ENCODE measurements at regions not wholly inside any gene's neighbourhood (a gene's known extent, or its start where the extent isn't known, plus 50 kb on each side); places are given as distances from the start of the nearest gene placed in this dataset.
A peak's percentile ranks its signal among the peaks of the same experiment; 100 is the strongest.
"Not testable (repeated sequence)": the region's sequence is repeated elsewhere in the genome, so short reads cannot be mapped to it uniquely, and the experiment has no call there.

GRCh38 chr12:47348206-47348605 lies 268.4 kb upstream of the AMIGO2 start:
- DNase-seq (ENCODE audit: low spot score): no peak

DNA sequence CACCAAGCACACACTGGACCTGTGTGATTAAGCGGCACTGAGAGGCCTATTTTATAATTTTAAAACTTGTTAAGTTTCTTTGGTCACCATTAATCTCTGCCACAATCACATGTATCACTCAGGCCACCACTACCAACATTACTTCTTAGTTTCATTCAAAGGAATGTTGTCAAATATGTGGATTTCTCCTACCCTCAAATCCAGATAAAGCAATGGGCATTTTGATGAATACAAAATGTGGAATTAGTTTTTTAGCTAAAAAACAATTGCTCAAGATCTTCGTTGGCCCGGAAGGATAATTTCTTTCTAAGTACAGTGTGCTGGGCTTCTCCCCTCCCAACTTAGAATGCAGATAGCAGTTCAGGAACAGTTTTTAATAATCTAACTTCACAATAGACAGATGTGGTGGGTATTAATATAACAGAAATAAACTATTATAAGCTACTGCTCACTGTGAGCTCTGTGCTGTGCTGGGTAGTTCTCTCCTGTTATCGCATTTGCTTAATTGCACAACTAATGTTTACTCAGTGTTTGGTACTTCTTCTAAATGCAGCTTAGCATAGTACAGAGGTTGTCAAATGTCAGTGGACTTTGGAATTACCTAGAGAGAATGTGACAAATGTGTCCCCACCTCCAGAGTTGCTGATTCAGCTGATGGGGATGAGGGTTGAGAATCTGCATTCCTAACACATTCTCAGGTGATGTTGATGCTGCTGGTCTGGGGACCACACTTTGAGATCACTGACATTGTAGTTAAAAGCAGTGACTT lies 266.7 kb upstream of the AMIGO2 start:
- DNase-seq (ENCODE audit: low spot score): no peak

- DNase-seq (ENCODE audit: low spot score): no peak
Observed at GRCh38 chr12:47343684-47344567, 264.2 kb upstream of the AMIGO2 start.

DNA sequence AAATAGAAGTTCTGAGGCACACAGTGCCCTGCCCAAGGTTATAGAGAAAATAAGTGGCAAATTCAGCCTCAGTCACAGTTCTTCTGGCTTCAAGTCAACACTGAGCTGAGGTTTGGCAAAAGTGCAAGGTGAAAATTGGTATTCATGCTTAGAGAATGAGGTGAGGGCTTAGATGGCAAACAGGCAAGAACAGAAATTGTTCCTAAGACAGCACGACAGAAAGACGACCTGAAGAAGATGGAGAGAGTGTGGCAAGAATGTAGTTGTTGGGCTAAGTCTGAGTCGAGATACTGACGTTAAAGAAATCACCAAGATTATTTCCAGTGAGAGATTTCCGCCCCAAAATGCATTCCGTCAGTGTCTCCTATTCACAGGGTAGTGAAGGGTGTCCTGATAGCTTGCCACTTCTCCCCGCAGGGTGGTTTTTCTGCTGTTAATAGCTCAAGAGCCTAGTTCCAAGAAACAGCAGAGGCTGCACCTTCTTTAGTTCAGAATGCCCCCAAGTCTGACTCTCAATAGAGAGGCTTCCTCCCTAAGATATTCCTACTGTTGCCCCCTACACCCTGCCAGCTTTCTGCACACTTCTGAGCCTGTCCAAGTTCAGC lies 260.8 kb upstream of the AMIGO2 start:
- no peak for DNase-seq (ENCODE audit: low spot score)

DNA sequence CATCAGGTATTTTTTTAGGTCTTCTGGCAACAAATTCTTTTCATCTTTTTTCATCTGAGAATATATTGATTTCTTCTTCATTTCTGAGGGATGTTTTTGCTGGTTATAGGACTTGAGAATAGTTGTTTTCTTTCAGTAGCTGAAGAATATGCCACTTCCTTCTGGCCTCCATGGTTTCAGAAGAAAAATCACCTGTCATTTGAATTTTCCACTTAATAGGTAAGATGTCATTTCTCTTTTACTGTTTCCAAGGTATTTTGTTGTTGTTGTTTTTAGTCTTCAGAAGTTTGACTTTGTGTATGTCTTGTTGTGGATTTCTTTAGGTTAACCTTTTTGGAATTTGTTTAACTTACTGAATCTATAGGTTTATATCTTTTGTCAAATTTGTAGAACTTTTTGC lies 257.8 kb upstream of the AMIGO2 start:
- DNase-seq (ENCODE audit: low spot score): no peak

- DNase-seq (ENCODE audit: low spot score): not testable (repeated sequence)
Observed at GRCh38 chr12:47333271-47333858, 253.6 kb upstream of the AMIGO2 start.

DNA sequence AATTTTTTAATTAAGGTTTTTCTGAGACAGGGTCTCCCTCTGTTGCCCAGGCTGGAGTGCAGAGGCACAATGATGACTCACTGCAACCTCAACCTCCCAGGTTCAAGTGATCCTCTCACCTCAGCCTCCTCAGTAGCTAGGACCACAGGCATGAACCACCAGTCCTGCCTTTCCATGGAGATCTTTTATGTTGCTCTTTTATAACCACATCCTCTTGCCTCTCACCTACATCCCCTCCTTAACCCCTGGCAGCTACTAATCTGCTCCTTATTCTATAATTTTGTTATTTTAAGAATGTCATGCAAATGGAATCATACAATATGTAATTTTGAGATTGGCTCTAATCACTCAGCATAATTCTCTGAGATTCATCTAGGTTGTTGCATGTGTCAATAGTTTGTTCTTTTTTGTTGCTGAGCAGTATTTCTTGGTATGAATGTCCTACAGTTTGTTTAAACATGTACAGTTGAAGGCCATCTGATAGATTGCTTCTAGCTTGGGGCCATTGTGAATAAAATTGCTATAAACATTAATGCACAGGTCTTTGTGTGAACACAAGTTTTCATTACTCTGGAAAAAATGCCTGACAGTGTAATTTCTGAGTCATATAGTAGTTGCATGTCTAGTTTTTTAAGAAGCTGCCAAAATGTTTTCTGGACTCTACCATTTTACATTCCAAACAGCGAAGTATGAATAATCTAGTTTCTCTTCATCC lies 249.2 kb upstream of the AMIGO2 start:
- no peak for DNase-seq (ENCODE audit: low spot score)

GRCh38 chr12:47326190-47326589 lies 246.4 kb upstream of the AMIGO2 start:
- no peak for DNase-seq (ENCODE audit: low spot score)

DNA sequence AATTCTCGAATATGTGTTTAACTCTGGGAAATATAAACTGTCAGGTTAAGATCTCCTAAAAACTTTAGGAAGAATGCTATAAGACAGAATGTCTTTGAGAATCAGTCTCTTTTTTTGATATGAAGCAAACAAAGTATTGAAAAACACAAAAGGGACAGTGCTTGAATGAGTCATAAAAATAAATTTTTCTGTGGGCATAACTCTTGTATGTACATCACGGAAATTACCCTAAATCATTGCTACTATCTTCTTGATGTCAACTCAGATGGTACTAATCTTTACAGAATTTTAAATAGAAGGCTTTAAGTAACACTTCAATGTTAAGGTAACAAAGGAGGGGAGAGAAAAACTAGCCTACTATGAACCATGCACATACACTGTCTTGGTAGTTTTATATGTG lies 244.0 kb upstream of the AMIGO2 start:
- no peak for DNase-seq (ENCODE audit: low spot score)

- DNase-seq (ENCODE audit: low spot score): no peak
Observed at GRCh38 chr12:47321436-47321835, 241.7 kb upstream of the AMIGO2 start.

- no peak for DNase-seq (ENCODE audit: low spot score)
Observed at GRCh38 chr12:47319746-47320145, 240.0 kb upstream of the AMIGO2 start.

DNA sequence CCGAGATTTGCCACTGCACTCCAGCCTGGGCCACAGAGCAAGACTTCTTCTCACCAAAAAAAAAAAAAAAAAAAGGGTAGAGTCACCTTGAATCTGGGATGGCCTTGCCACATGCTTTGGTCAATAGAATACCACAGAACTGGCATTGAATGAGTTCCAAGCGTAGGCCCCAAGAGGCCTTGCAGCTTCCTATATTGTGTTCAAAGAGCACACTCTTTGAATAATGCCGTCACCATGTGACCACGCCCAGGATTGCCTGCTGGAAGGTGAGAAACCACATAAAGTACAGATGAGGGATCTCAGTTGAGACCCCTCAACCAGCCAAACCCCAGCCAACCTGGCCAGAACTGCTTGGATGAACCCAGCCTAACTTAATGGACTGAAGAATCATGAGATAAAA lies 239.2 kb upstream of the AMIGO2 start:
- no peak for DNase-seq (ENCODE audit: low spot score)

- DNase-seq (ENCODE audit: low spot score): peak; percentile 68
Observed at GRCh38 chr12:47317175-47317915, 237.6 kb upstream of the AMIGO2 start.

DNA sequence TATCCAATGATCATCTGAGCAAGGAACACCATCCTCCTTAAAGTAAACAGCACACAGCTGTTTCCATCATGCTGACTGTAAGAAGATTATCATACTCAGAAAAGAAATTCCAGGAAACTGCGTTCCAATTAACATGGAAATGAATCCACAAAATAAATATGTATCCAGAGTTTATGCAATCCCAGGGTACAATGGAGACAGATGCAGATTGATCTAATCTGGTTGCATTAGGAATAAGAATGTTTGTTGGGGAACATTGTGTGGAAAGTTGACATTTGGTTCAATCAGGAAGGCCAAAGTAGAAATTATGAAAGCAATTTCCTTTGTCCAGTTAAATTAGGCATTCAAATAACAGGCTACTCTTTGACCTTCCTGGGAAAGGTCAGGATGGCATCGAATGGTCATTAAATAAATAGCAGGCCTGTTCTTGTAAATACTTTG lies 236.9 kb upstream of the AMIGO2 start:
- DNase-seq (ENCODE audit: low spot score): no peak

DNA sequence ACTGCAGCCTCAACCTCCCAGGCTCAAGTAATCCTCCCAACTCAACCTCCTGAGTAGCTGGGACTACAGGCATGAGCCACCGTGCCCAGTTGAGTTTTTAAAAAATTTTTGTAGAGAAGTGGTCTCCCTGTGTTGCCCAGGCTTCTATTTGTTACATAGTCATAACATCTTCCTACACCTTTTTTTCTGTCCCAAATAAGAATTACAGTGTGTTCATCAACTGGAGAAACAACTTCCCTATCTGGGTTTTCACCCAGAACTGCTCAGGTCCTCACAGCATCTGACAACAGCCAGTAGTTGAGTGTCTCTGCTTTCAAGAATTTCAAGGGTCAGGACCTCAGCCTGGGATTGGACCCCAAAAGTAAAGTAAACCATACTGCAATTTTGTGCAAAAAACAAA lies 235.2 kb upstream of the AMIGO2 start:
- DNase-seq (ENCODE audit: low spot score): no peak

- peak; percentile 57 for DNase-seq (ENCODE audit: low spot score)
Observed at GRCh38 chr12:47312808-47313426, 233.2 kb upstream of the AMIGO2 start.

DNA sequence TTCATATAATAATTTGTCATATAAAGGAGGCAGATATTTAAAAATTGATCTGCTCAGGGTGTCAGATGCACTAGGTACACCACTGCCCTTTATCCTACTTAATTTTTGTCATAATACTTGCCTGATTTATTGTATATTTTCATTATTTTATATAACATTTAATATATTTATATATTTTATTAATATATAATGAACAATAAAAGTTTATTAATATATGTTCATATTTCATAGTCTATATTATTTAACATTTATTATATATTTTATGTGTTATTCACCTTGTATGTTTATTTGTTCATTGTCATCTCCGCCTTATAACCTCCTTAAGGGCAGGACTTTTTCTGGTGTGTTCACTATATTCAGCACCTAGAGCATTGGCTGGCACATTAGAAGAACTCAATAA lies 232.4 kb upstream of the AMIGO2 start:
- DNase-seq (ENCODE audit: low spot score): no peak

- DNase-seq (ENCODE audit: low spot score): no peak
Observed at GRCh38 chr12:47311568-47311967, 231.8 kb upstream of the AMIGO2 start.

GRCh38 chr12:47311010-47311409 lies 231.3 kb upstream of the AMIGO2 start:
- DNase-seq (ENCODE audit: low spot score): no peak

GRCh38 chr12:47308672-47309071 lies 228.9 kb upstream of the AMIGO2 start:
- no peak for DNase-seq (ENCODE audit: low spot score)

Data from NAMALWA (cell line).